A172 (cell line): ENCODE measurements at regions not wholly inside any gene's neighbourhood (a gene's known extent, or its start where the extent isn't known, plus 50 kb on each side); places are given as distances from the start of the nearest gene placed in this dataset.
"Not testable (repeated sequence)": the region's sequence is repeated elsewhere in the genome, so short reads cannot be mapped to it uniquely, and the experiment has no call there.

Source experiments
- DNase-seq: peaks from one replicate; pipeline ENCODE4 v3.0.0-alpha.2; 2015; ENCODE audit warnings: low spot score

GRCh38 chr22:48716154-48716553 lies 1111.5 kb downstream of the BRD1 start:
- not testable (repeated sequence) for DNase-seq

- DNase-seq = no peak
These were observed 1112.2 kb downstream of the BRD1 start for GRCh38 chr22:48715511-48715910.

- no peak for DNase-seq
These were observed 1113.4 kb downstream of the BRD1 start for GRCh38 chr22:48714231-48714630.

- peak; percentile 14 for DNase-seq
These were observed 1114.1 kb downstream of the BRD1 start for GRCh38 chr22:48713272-48714205.

- no peak for DNase-seq
These were observed 1115.0 kb downstream of the BRD1 start for GRCh38 chr22:48712558-48713271.

GRCh38 chr22:48711669-48712068 lies 1116.0 kb downstream of the BRD1 start:
- DNase-seq = no peak

GRCh38 chr22:48711031-48711431 lies 1116.6 kb downstream of the BRD1 start:
- DNase-seq = no peak

- DNase-seq = no peak
These were observed 1117.3 kb downstream of the BRD1 start for GRCh38 chr22:48710410-48710809.

GRCh38 chr22:48709976-48710375 lies 1117.7 kb downstream of the BRD1 start:
- DNase-seq = no peak

GRCh38 chr22:48709453-48709852 lies 1118.2 kb downstream of the BRD1 start:
- no peak for DNase-seq

GRCh38 chr22:48708558-48709245 lies 1119.0 kb downstream of the BRD1 start:
- DNase-seq = no peak

- no peak for DNase-seq
These were observed 1119.7 kb downstream of the BRD1 start for GRCh38 chr22:48707763-48708557.

GRCh38 chr22:48706934-48707762 lies 1120.5 kb downstream of the BRD1 start:
- no peak for DNase-seq

GRCh38 chr22:48705917-48706605 lies 1121.6 kb downstream of the BRD1 start:
- DNase-seq = no peak

- no peak for DNase-seq
These were observed 1122.3 kb downstream of the BRD1 start for GRCh38 chr22:48705159-48705916.

- no peak for DNase-seq
These were observed 1123.3 kb downstream of the BRD1 start for GRCh38 chr22:48704335-48704734.

GRCh38 chr22:48703265-48703941 lies 1124.3 kb downstream of the BRD1 start:
- no peak for DNase-seq

GRCh38 chr22:48702573-48703264 lies 1125.0 kb downstream of the BRD1 start:
- no peak for DNase-seq
